Activated CD8-positive, alpha-beta T cell treated with anti-CD3 and anti-CD28 coated beads for 36 hours (primary cell): ENCODE measurements at regions not wholly inside any gene's neighbourhood (a gene's known extent, or its start where the extent isn't known, plus 50 kb on each side); places are given as distances from the start of the nearest gene placed in this dataset.

Source experiments
- ATAC-seq: fragments of 200-7000 bp; cut with Tn5 transposase; one replicate; pipeline ENCODE4 v1.10.0; 2021; ENCODE audit warnings: mild to moderate bottlenecking, moderate library complexity
- CTCF ChIA-PET: fragments of 350-600 bp; sonication (Branson Sonifier 250); formaldehyde crosslinking; loops from one replicate; lab custom pipeline; 2021; ENCODE audit warnings: antibody characterized with exemption; lab: Charles Lee
- POLR2A ChIA-PET: fragments of 350-600 bp; sonication (Branson Sonifier 250); formaldehyde crosslinking; loops from one replicate; lab custom pipeline; 2021; ENCODE audit warnings: antibody characterized with exemption; lab: Charles Lee
- DNase-seq: peaks from one replicate; pipeline ENCODE4 v3.0.0-alpha.2; 2020
- H3K27ac Mint-ChIP-seq: one replicate; pipeline ENCODE4 v1.8.0; 2021; ENCODE audit warnings: mild to moderate bottlenecking, mixed read lengths
- H3K27me3 Mint-ChIP-seq: one replicate; pipeline ENCODE4 v1.8.0; 2021; ENCODE audit warnings: mixed read lengths
- H3K36me3 Mint-ChIP-seq: one replicate; pipeline ENCODE4 v1.8.0; 2021; ENCODE audit warnings: low read depth, mixed read lengths
- H3K4me1 Mint-ChIP-seq: one replicate; pipeline ENCODE4 v1.8.0; 2021; ENCODE audit warnings: low read depth, mixed read lengths
- H3K4me3 Mint-ChIP-seq: one replicate; pipeline ENCODE4 v1.8.0; 2021; ENCODE audit warnings: mild to moderate bottlenecking, moderate library complexity, mixed read lengths
- H3K9me3 Mint-ChIP-seq: one replicate; pipeline ENCODE4 v1.8.0; 2021; ENCODE audit warnings: mixed read lengths
- intact Hi-C: fragments of 100-400 bp; cut with micrococcal nuclease; formaldehyde crosslinking; loops from one replicate; pipeline ENCODE4 v1.10.0; 2022
- TF ChIP-seq, protein P1 (sequence below): fragments of 200-600 bp; IDR thresholded peaks from one replicate; pipeline ENCODE4 v1.8.0; 2022; ENCODE audit warnings: antibody characterized with exemption, mild to moderate bottlenecking

- ATAC-seq (no peak), DNase-seq (no peak)
- H3K9me3 Mint-ChIP-seq: no peaks in the 10 kb centered on the region
- no peaks in the 10 kb centered on the region for H3K36me3 Mint-ChIP-seq
- ChIA-PET CTCF (no interaction called here), POLR2A (no interaction called here)
- H3K27ac Mint-ChIP-seq: no peak overlapping the region
- TF ChIP-seq, protein P1, sequence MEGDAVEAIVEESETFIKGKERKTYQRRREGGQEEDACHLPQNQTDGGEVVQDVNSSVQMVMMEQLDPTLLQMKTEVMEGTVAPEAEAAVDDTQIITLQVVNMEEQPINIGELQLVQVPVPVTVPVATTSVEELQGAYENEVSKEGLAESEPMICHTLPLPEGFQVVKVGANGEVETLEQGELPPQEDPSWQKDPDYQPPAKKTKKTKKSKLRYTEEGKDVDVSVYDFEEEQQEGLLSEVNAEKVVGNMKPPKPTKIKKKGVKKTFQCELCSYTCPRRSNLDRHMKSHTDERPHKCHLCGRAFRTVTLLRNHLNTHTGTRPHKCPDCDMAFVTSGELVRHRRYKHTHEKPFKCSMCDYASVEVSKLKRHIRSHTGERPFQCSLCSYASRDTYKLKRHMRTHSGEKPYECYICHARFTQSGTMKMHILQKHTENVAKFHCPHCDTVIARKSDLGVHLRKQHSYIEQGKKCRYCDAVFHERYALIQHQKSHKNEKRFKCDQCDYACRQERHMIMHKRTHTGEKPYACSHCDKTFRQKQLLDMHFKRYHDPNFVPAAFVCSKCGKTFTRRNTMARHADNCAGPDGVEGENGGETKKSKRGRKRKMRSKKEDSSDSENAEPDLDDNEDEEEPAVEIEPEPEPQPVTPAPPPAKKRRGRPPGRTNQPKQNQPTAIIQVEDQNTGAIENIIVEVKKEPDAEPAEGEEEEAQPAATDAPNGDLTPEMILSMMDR: no peak
- H3K27me3 Mint-ChIP-seq: peaks cover 2% of the 10 kb centered on the region
- H3K4me3 Mint-ChIP-seq: no peak overlapping the region
- no peaks in the 10 kb centered on the region for H3K4me1 Mint-ChIP-seq
- intact Hi-C loops: no loop called here
Measured at GRCh38 chr5:68965926-68966325, 127.9 kb upstream of the SLC30A5 start.

- CTCF ChIA-PET: no interaction called here
- Mint-ChIP-seq H3K4me1 (no peaks in the 10 kb centered on the region), H3K27ac (no peak overlapping the region), H3K9me3 (no peaks in the 10 kb centered on the region), H3K36me3 (no peaks in the 10 kb centered on the region), H3K4me3 (no peak overlapping the region), H3K27me3 (peaks cover 2% of the 10 kb centered on the region)
- POLR2A ChIA-PET: no interaction called here
- DNase-seq: no peak
- intact Hi-C loops: no loop called here
- TF ChIP-seq, protein P1: no peak
- no peak for ATAC-seq
Measured at GRCh38 chr5:68966596-68966995, 127.2 kb upstream of the SLC30A5 start.

- DNase-seq (no peak), ATAC-seq (no peak)
- no peak overlapping the region for H3K4me3 Mint-ChIP-seq
- TF ChIP-seq, protein P1: no peak
- no peak overlapping the region for H3K27ac Mint-ChIP-seq
- no peaks in the 10 kb centered on the region for H3K4me1 Mint-ChIP-seq
- CTCF ChIA-PET: interaction anchor here (0.9 kb wide), 1 partner anchor 38 kb away, joined by 3 read pairs; no protein-coding TSS in a partner anchor
- H3K27me3 Mint-ChIP-seq: peaks cover 2% of the 10 kb centered on the region
- H3K36me3 Mint-ChIP-seq: no peaks in the 10 kb centered on the region
- H3K9me3 Mint-ChIP-seq: no peaks in the 10 kb centered on the region
- intact Hi-C loops: no loop called here
- POLR2A ChIA-PET: no interaction called here
Measured at GRCh38 chr5:68968429-68968828, 125.4 kb upstream of the SLC30A5 start.

- Mint-ChIP-seq H3K27ac (no peak overlapping the region), H3K4me3 (no peak overlapping the region), H3K36me3 (no peaks in the 10 kb centered on the region), H3K9me3 (peaks cover 3% of the 10 kb centered on the region), H3K4me1 (no peaks in the 10 kb centered on the region), H3K27me3 (peaks cover 2% of the 10 kb centered on the region)
- ATAC-seq (no peak), DNase-seq (no peak)
- intact Hi-C loops: no loop called here
- CTCF ChIA-PET: no interaction called here
- POLR2A ChIA-PET: no interaction called here
- TF ChIP-seq, protein P1: no peak
Measured at GRCh38 chr5:68970617-68971016, 123.2 kb upstream of the SLC30A5 start.

- intact Hi-C loops: no loop called here
- ChIA-PET CTCF (no interaction called here), POLR2A (no interaction called here)
- TF ChIP-seq, protein P1: no peak
- DNase-seq: no peak
- Mint-ChIP-seq H3K4me3 (no peak overlapping the region), H3K9me3 (peaks cover 12% of the 10 kb centered on the region), H3K36me3 (no peaks in the 10 kb centered on the region), H3K27ac (no peak overlapping the region), H3K27me3 (peaks cover 2% of the 10 kb centered on the region), H3K4me1 (no peaks in the 10 kb centered on the region)
- ATAC-seq: no peak
Measured at GRCh38 chr5:68973696-68974095, 120.1 kb upstream of the SLC30A5 start.
